Right lobe of liver (tissue), 6 donors: ENCODE measurements at regions not wholly inside any gene's neighbourhood (a gene's known extent, or its start where the extent isn't known, plus 50 kb on each side); places are given as distances from the start of the nearest gene placed in this dataset.

Experiments used
- ATAC-seq, 4 donors: fragments of 200-7000 bp; cut with Tn5 transposase; one replicate each; pipeline ENCODE4 v1.9.1; 2020; ENCODE audit warnings: mild to moderate bottlenecking in 4 of 4, moderate library complexity in 4 of 4
- DNase-seq, 3 donors: peaks; one replicate each; pipeline ENCODE4 v3.0.0-alpha.2; 2020
- H3K27ac ChIP-seq, 3 donors: fragments of 200-600 bp; one replicate each; pipeline ENCODE4 v1.8.0; 2022
- H3K27me3 ChIP-seq, 2 donors: fragments of 200-600 bp; one replicate each; pipeline ENCODE4 v1.8.0; 2022
- H3K36me3 ChIP-seq, 4 donors: fragments of 200-600 bp; sonication (generic) in 1 of 4; one replicate each; pipeline versions ENCODE4 v1.5.1 to v1.8.0; 2017 to 2022; ENCODE audit warnings: control low read depth in 1 of 4
- H3K4me1 ChIP-seq, 4 donors: fragments of 200-600 bp; sonication (generic) in 1 of 4; one replicate each; pipeline versions ENCODE4 v1.5.1 to v1.8.0; 2017 to 2022; ENCODE audit warnings: control low read depth in 1 of 4
- H3K4me3 ChIP-seq, 3 donors: fragments of 200-600 bp; one replicate each; pipeline ENCODE4 v1.8.0; 2022
- H3K9me3 ChIP-seq, 4 donors: fragments of 200-600 bp; sonication (generic) in 1 of 4; one replicate each; pipeline versions ENCODE4 v1.5.1 to v1.8.0; 2017 to 2022; ENCODE audit warnings: control low read depth in 1 of 4
- CTCF ChIP-seq, 4 donors: fragments of 200-600 bp in 3 of 4; fragments of 450-650 bp in 1 of 4; IDR thresholded peaks; one replicate each; pipeline versions ENCODE4 v1.5.1 to v1.8.0; 2016 to 2022; ENCODE audit warnings: antibody characterized with exemption in 4 of 4, mild to moderate bottlenecking in 2 of 4
- POLR2A ChIP-seq: fragments of 450-650 bp; IDR thresholded peaks from one replicate; pipeline ENCODE4 v1.6.1; 2017; ENCODE audit warnings: antibody characterized with exemption, mild to moderate bottlenecking
- WGBS: methylation state at CpG from one replicate; pipeline ENCODE4 v1.1.6; 2018; ENCODE audit warnings: low coverage, low lambda C conversion rate; ENCODE audit not compliant: insufficient coverage; ENCODE audit errors: missing lambda C conversion rate; 5-methylcytosine and 5-hydroxymethylcytosine counted together
- intact Hi-C, 2 donors: fragments of 100-400 bp; cut with DNase I; formaldehyde crosslinking; loops; one replicate each; pipeline versions ENCODE4 v1.11.2 to v1.14.1; 2022
- donor health status: DM: no; HTN: yes; CAD: no.
- donor health status: DM: no; HTN: no; CAD: no.
- donor health status: DM: no; HTN: no; CAD: no.
- donor health status: DM: no; HTN: yes; CAD: no.
- donor health status: DM: no; HTN: yes; CAD: no.

GRCh38 chr4:57777876-57778275 is 667.7 kb upstream of the IGFBP7 start:
- Histone ChIP-seq H3K9me3 (no peaks in the 10 kb centered on the region), H3K27ac (no peak overlapping the region), H3K36me3 (no peaks in the 10 kb centered on the region), H3K4me3 (no peak overlapping the region), H3K4me1 (no peaks in the 10 kb centered on the region), H3K27me3 (no peaks in the 10 kb centered on the region)
- no peak for TF ChIP-seq CTCF (IDR thresholded peaks at IDR 0.05)
- no peak for TF ChIP-seq POLR2A
- intact Hi-C loops: no loop called here
- 52% methylated on average over 2 of the region's 2 CpGs for WGBS
- no peak for ATAC-seq
- DNase-seq: no peak

- Histone ChIP-seq H3K27me3 (no peaks in the 10 kb centered on the region), H3K9me3 (no peaks in the 10 kb centered on the region), H3K27ac (no peak overlapping the region), H3K36me3 (no peaks in the 10 kb centered on the region), H3K4me1 (no peaks in the 10 kb centered on the region), H3K4me3 (no peak overlapping the region)
- ATAC-seq (no peak), DNase-seq (no peak)
- intact Hi-C loops: no loop called here
- TF ChIP-seq CTCF (IDR thresholded peaks at IDR 0.05) (no peak), POLR2A (no peak)
- 54% methylated on average over 3 of the region's 3 CpGs for WGBS
Observed at GRCh38 chr4:57774681-57775080, 664.5 kb upstream of the IGFBP7 start.

- Histone ChIP-seq H3K9me3 (no peaks in the 10 kb centered on the region), H3K4me1 (no peaks in the 10 kb centered on the region), H3K4me3 (no peak overlapping the region), H3K36me3 (no peaks in the 10 kb centered on the region), H3K27ac (no peak overlapping the region), H3K27me3 (no peaks in the 10 kb centered on the region)
- TF ChIP-seq POLR2A (no peak), CTCF (IDR thresholded peaks at IDR 0.05) (no peak)
- intact Hi-C loops: no loop called here
- DNase-seq (no peak), ATAC-seq (no peak)
Observed at GRCh38 chr4:57774171-57774570, 664.0 kb upstream of the IGFBP7 start.

- TF ChIP-seq POLR2A: no peak
- no peak for TF ChIP-seq CTCF (IDR thresholded peaks at IDR 0.05)
- Histone ChIP-seq H3K27ac (no peak overlapping the region), H3K4me3 (no peak overlapping the region), H3K36me3 (no peaks in the 10 kb centered on the region), H3K9me3 (no peaks in the 10 kb centered on the region), H3K27me3 (no peaks in the 10 kb centered on the region), H3K4me1 (no peaks in the 10 kb centered on the region)
- ATAC-seq: no peak
- DNase-seq: no peak
- WGBS: 8% methylated on average over 1 of the region's 1 CpG
- intact Hi-C loops: no loop called here
Observed at GRCh38 chr4:57766341-57766740, 656.2 kb upstream of the IGFBP7 start.

- no peaks in the 10 kb centered on the region for H3K4me1 ChIP-seq
- no peak overlapping the region for H3K4me3 ChIP-seq
- WGBS: 73% methylated on average over 5 of the region's 5 CpGs
- intact Hi-C loops: no loop called here
- peak in 1 of 4 donors; percentile 25 for ATAC-seq
- H3K27ac ChIP-seq: no peak overlapping the region
- TF ChIP-seq CTCF (IDR thresholded peaks at IDR 0.05): no peak
- no peak for TF ChIP-seq POLR2A
- no peaks in the 10 kb centered on the region for H3K27me3 ChIP-seq
- no peak for DNase-seq
- H3K9me3 ChIP-seq: no peaks in the 10 kb centered on the region
- H3K36me3 ChIP-seq: no peaks in the 10 kb centered on the region
Observed at GRCh38 chr4:57764856-57765255, 654.7 kb upstream of the IGFBP7 start.
